K562 (cell line): ENCODE measurements at regions not wholly inside any gene's neighbourhood (a gene's known extent, or its start where the extent isn't known, plus 50 kb on each side); places are given as distances from the start of the nearest gene placed in this dataset.

Experiments used
- ATAC-seq: fragments of 200-7000 bp; cut with Tn5 transposase; 3 replicates; pipeline ENCODE4 v1.9.1; 2020; ENCODE audit warnings: moderate library complexity
- BruUV-seq: library from RNA; stranded (reverse); fragments of 400-500 nt; replicated peaks from 2 replicates; lab custom pipeline; 2021; lab: Mats Ljungman, UMichigan
- CTCF ChIA-PET: fragments of 300-600 bp; formaldehyde crosslinking; extraction: SDS; loops from one replicate; lab custom pipeline; 2021; ENCODE audit warnings: low intra/inter-chr PET ratio; lab: Yijun Ruan, JAX
- POLR2A ChIA-PET: fragments of 300-600, 350-650 bp; sonication (Branson Sonifier 250); formaldehyde crosslinking; extraction: SDS; loops from one replicate; lab custom pipeline; 2021; ENCODE audit warnings: antibody characterized with exemption, inconsistent platforms; lab: Yijun Ruan, JAX
- DNase-seq, 4 experiments: peaks; one replicate each; pipeline versions ENCODE4 v3.0.0 to v3.0.0-alpha.2; 2011 to 2018; ENCODE audit warnings: low spot score in 3 of 4, mixed read lengths in 3 of 4; ENCODE audit errors: extremely low read depth in 1 of 4
- FAIRE-seq: peaks from 2 replicates; lab custom pipeline; 2011; peaks lifted over from hg19 to GRCh38; lab: Jason Lieb, UNC
- H2AFZ ChIP-seq: 2 replicates; pipeline ENCODE4 v1.6.0; 2011; ENCODE audit warnings: low read depth, low read length, control low read depth, inconsistent platforms
- H3K27ac ChIP-seq: fragments of 200-600 bp; 3 replicates; pipeline ENCODE4 v1.8.0; 2011; ENCODE audit warnings: low read depth, mild to moderate bottlenecking, control low read depth, inconsistent platforms, low read length, moderate library complexity, mixed read lengths; ENCODE audit errors: extremely low read depth
- H3K27me3 ChIP-seq, 2 experiments: fragments of 300-600 bp in 1 of 2; 2 replicates in 1 of 2; 3 replicates in 1 of 2; pipeline versions ENCODE4 v1.6.0 to v1.8.0; 2011; ENCODE audit warnings: inconsistent platforms in 2 of 2, low read length in 2 of 2, mild to moderate bottlenecking in 1 of 2, mixed read lengths in 1 of 2, moderate library complexity in 1 of 2; ENCODE audit not compliant: control insufficient read depth in 2 of 2, insufficient read depth in 2 of 2
- H3K36me3 ChIP-seq: fragments of 300-600 bp; 3 replicates; pipeline ENCODE4 v1.8.0; 2011; ENCODE audit warnings: mild to moderate bottlenecking, low read length, inconsistent platforms; ENCODE audit not compliant: control insufficient read depth, insufficient read depth
- H3K4me1 ChIP-seq, 2 experiments: fragments of 200-600 bp in 1 of 2; replicated peaks in 1 of 2; 2 replicates in 1 of 2; 3 replicates in 1 of 2; pipeline versions ENCODE4 v1.5.1 to v1.8.0; 2011; ENCODE audit warnings: inconsistent platforms in 2 of 2, low read length in 2 of 2, mild to moderate bottlenecking in 1 of 2, mixed read lengths in 1 of 2, moderate library complexity in 1 of 2; ENCODE audit not compliant: control insufficient read depth in 2 of 2, insufficient read depth in 2 of 2
- H3K4me2 ChIP-seq: 2 replicates; pipeline ENCODE4 v1.6.1; 2011; ENCODE audit warnings: low read length, control low read depth, inconsistent platforms, mixed read lengths; ENCODE audit not compliant: insufficient read depth
- H3K4me3 ChIP-seq: fragments of 200-600 bp; sonication (generic), shearing (Covaris generic); 2 replicates; pipeline ENCODE4 v1.5.1; 2016; ENCODE audit warnings: control low read depth, inconsistent platforms
- H3K79me2 ChIP-seq: fragments of 200-600 bp; 3 replicates; pipeline ENCODE4 v1.8.0; 2011; ENCODE audit warnings: low read length, inconsistent platforms; ENCODE audit not compliant: control insufficient read depth, insufficient read depth
- H3K9ac ChIP-seq, 2 experiments: 2 replicates each; pipeline versions ENCODE4 v1.6.0 to v1.6.1; 2011; ENCODE audit warnings: low read depth in 2 of 2, low read length in 2 of 2, control low read depth in 1 of 2, inconsistent platforms in 1 of 2, mild to moderate bottlenecking in 1 of 2, mixed read lengths in 1 of 2; ENCODE audit not compliant: insufficient read depth in 1 of 2
- H3K9me1 ChIP-seq: one replicate; pipeline ENCODE4 v1.6.0; 2011; ENCODE audit warnings: inconsistent platforms, mild to moderate bottlenecking, low read length, moderate library complexity; ENCODE audit not compliant: control insufficient read depth, insufficient read depth
- H3K9me3 ChIP-seq: replicated peaks from 2 replicates; pipeline ENCODE4 v1.5.1; 2011; ENCODE audit warnings: low read depth, low read length, inconsistent platforms; ENCODE audit not compliant: control insufficient read depth, insufficient read depth
- H4K20me1 ChIP-seq: replicated peaks from 2 replicates; pipeline ENCODE4 v1.6.1; 2011; ENCODE audit warnings: low read length, inconsistent platforms, mixed read lengths; ENCODE audit not compliant: control insufficient read depth, insufficient read depth
- BHLHE40 ChIP-seq: IDR thresholded peaks from 2 replicates; pipeline ENCODE4 v1.6.1; 2011; ENCODE audit warnings: low read length, improper control_type of control experiment
- CBFA2T3 ChIP-seq: fragments of 450-650 bp; IDR thresholded peaks from 2 replicates; pipeline ENCODE4 v1.6.1; 2017
- CTBP1 ChIP-seq: fragments of 450-650 bp; IDR thresholded peaks from 2 replicates; pipeline ENCODE4 v1.6.1; 2016; ENCODE audit warnings: borderline replicate concordance
- ELF1 ChIP-seq: fragments of 200-800 bp; sonication (Bioruptor generic); IDR thresholded peaks from 2 replicates; pipeline ENCODE4 v1.6.1; 2016; ENCODE audit warnings: missing genetic modification characterization, missing compliant biosample characterization
- FOSL1 ChIP-seq: fragments of 200-800 bp; sonication (Bioruptor generic); conservative IDR thresholded peaks from 2 replicates; pipeline ENCODE4 v1.6.1; 2016; ENCODE audit warnings: missing genetic modification characterization, missing compliant biosample characterization
- ILF3 ChIP-seq: fragments of 450-650 bp; IDR thresholded peaks from 2 replicates; pipeline ENCODE4 v1.6.1; 2018; ENCODE audit warnings: antibody characterized with exemption, mild to moderate bottlenecking, moderate library complexity, borderline replicate concordance
- L3MBTL2 ChIP-seq: fragments of 450-650 bp; IDR thresholded peaks from 2 replicates; pipeline ENCODE4 v1.6.1; 2016; ENCODE audit warnings: mild to moderate bottlenecking, moderate library complexity
- RCOR1 ChIP-seq, 2 experiments: IDR thresholded peaks; 2 replicates each; pipeline ENCODE4 v1.6.1; 2012; ENCODE audit warnings: low read depth in 2 of 2, low read length in 2 of 2, borderline replicate concordance in 1 of 2, improper control_type of control experiment in 1 of 2
- SMARCB1 ChIP-seq: IDR thresholded peaks from 2 replicates; pipeline ENCODE4 v1.6.1; 2011; ENCODE audit warnings: improper control_type of control experiment, low read depth; ENCODE audit not compliant: insufficient read length
- SRF ChIP-seq, 2 experiments: fragments of 250-450, 450-650 bp in 1 of 2; sonication (Bioruptor Pico) in 1 of 2; sonication (generic) in 1 of 2; formaldehyde crosslinking; IDR thresholded peaks; 2 replicates each; pipeline versions ENCODE4 v1.5.0 to v1.5.1; 2020 to 2022; ENCODE audit warnings: mild to moderate bottlenecking in 1 of 2, missing genetic modification reagents in 1 of 2
- TAL1 ChIP-seq: fragments of 450-650 bp; IDR thresholded peaks from 2 replicates; pipeline ENCODE4 v1.6.1; 2016; ENCODE audit warnings: mild to moderate bottlenecking
- TCF3 ChIP-seq: sonication (generic); formaldehyde crosslinking; IDR thresholded peaks from 2 replicates; pipeline ENCODE4 v1.4.0; 2020; ENCODE audit warnings: mild to moderate bottlenecking, missing genetic modification reagents
- TEAD4 ChIP-seq, 2 experiments: sonication (generic) in 1 of 2; formaldehyde crosslinking in 1 of 2; IDR thresholded peaks; 2 replicates each; pipeline versions ENCODE4 v1.6.1 to v1.8.0; 2012 to 2022; ENCODE audit warnings: borderline replicate concordance in 1 of 2, inconsistent platforms in 1 of 2, low read length in 1 of 2, mild to moderate bottlenecking in 1 of 2, missing genetic modification reagents in 1 of 2
- TGIF2 ChIP-seq: sonication (generic); formaldehyde crosslinking; IDR thresholded peaks from 2 replicates; pipeline ENCODE4 v1.8.1; 2022; ENCODE audit warnings: mild to moderate bottlenecking, missing genetic modification reagents, moderate library complexity
- ZBED1 ChIP-seq: IDR thresholded peaks from 2 replicates; pipeline ENCODE4 v1.6.1; 2014
- ZFP30 ChIP-seq: fragments of 250-450 bp; sonication (Bioruptor Pico); IDR thresholded peaks from 2 replicates; pipeline ENCODE4 v1.8.0; 2022; ENCODE audit warnings: moderate library complexity, mild to moderate bottlenecking, inconsistent platforms, borderline replicate concordance
- WGBS: fragments of 100-300 bp; shearing (Covaris generic); methylation state at CpG from one replicate; pipeline ENCODE4 v1.1.6; 2016; ENCODE audit warnings: low coverage, mixed read lengths; ENCODE audit not compliant: insufficient coverage; ENCODE audit errors: missing lambda C conversion rate; 5-methylcytosine and 5-hydroxymethylcytosine counted together
- in situ Hi-C: fragments of 300-500 bp; cut with MboI; formaldehyde crosslinking; loops from 4 replicates; pipeline ENCODE4 v1.15.0; 2018; ENCODE audit warnings: inconsistent platforms, mixed read lengths
- intact Hi-C: fragments of 100-400 bp; cut with micrococcal nuclease; formaldehyde crosslinking; loops from 2 replicates; pipeline ENCODE4 v1.14.2; 2022
- TF ChIP-seq, protein P1 (sequence below): fragments of 450-650 bp; formaldehyde crosslinking; IDR thresholded peaks from 2 replicates; pipeline ENCODE4 v1.4.0; 2020; ENCODE audit warnings: mild to moderate bottlenecking, moderate library complexity
- TF ChIP-seq, protein P2 (sequence below): fragments of 450-650 bp; IDR thresholded peaks from 2 replicates; pipeline ENCODE4 v1.6.1; 2016; ENCODE audit warnings: low read depth, mild to moderate bottlenecking, moderate library complexity
- TF ChIP-seq, protein P3 (sequence below), 2 experiments: IDR thresholded peaks in 1 of 2; conservative IDR thresholded peaks in 1 of 2; 2 replicates each; pipeline ENCODE4 v1.6.1; 2016; ENCODE audit warnings: low read depth in 2 of 2, mild to moderate bottlenecking in 1 of 2, missing compliant biosample characterization in 1 of 2, missing genetic modification characterization in 1 of 2, moderate library complexity in 1 of 2

DNA sequence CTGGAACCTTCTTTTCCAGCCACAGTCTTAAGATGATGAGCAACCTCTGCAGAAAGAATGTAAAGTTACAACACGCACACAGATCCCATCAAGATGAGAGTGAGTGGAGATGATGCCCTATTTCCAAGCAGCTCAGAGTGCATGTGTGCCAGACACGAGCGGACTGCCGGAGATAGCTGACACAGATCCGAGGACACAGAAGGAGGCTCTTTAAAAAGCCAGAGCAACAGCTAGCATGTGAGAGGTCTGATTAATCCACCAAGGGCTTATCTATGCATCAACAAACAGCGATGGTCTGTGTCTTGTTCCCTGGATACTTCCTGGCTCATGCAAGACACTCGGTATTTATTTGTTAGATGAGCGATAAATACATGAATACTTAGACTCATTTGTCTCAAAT is 128.6 kb upstream of the DLG1 start:
- intact Hi-C loops = no loop called here
- CTCF ChIA-PET = no interaction called here
- no peak overlapping the region for H3K27ac ChIP-seq
- no peak overlapping the region for H2AFZ ChIP-seq
- H3K4me1 ChIP-seq = peaks cover 4 to 15% of the 10 kb centered on the region in 2 experiments; a peak in 4 of 5 replicates
- no TSS peak for BruUV-seq
- in situ Hi-C loops = no loop called here
- 18% methylated on average over 8 of the region's 8 CpGs for WGBS
- no peak for FAIRE-seq
- H3K27me3 ChIP-seq = peaks cover 20 to 53% of the 10 kb centered on the region in 2 experiments
- no peak for DNase-seq
- H3K4me3 ChIP-seq = no peak overlapping the region
- ATAC-seq = no peak; the same call in 2 of the 3 replicates
- H3K4me2 ChIP-seq = no peak overlapping the region
- H3K79me2 ChIP-seq = no peaks in the 10 kb centered on the region
- no peaks in the 10 kb centered on the region for H4K20me1 ChIP-seq
- POLR2A ChIA-PET = interaction anchor here (1.0 kb wide), 1 partner anchor 9 kb away, joined by 3 read pairs; no protein-coding TSS in a partner anchor
- no peaks in the 10 kb centered on the region for H3K9me3 ChIP-seq
- H3K36me3 ChIP-seq = no peaks in the 10 kb centered on the region
- no peaks in the 10 kb centered on the region for H3K9me1 ChIP-seq
- no peak overlapping the region for H3K9ac ChIP-seq
- TF ChIP-seq ILF3 (no peak), L3MBTL2 (peak; percentile 29; the same call in 1 of the 2 replicates), TAL1 (peak; percentile 46), CBFA2T3 (peak; percentile 41), RCOR1 (IDR thresholded peaks at IDR 0.05; ENCODE audit: borderline replicate concordance in 1 of 2, low read depth in 2 of 2, low read length in 2 of 2) (0 out of 4 replicates have a peak, but pooled peaks of 1 of the 2 experiments have one; percentile 19), TEAD4 (IDR thresholded peaks at IDR 0.05; ENCODE audit: low read length) (peak; percentile 56; the same call in 1 of the 2 replicates), TEAD4 (CRISPR knock-in tag; IDR thresholded peaks at IDR 0.05; ENCODE audit: borderline replicate concordance) (no peak), TGIF2 (no peak), ZFP30 (no peak), ELF1 (tag) (no peak), TCF3 (CRISPR knock-in tag) (peak; percentile 19; the same call in 1 of the 2 replicates), CTBP1 (peak; percentile 34; the same call in 1 of the 2 replicates), SRF (CRISPR knock-in tag; IDR thresholded peaks at IDR 0.05) (no peak), SMARCB1 (no peak), BHLHE40 (0 out of 2 replicates have a peak, but pooled peaks have one; percentile 50), ZBED1 (no peak), FOSL1 (tag) (peak; percentile 39)
- TF ChIP-seq, protein P1, sequence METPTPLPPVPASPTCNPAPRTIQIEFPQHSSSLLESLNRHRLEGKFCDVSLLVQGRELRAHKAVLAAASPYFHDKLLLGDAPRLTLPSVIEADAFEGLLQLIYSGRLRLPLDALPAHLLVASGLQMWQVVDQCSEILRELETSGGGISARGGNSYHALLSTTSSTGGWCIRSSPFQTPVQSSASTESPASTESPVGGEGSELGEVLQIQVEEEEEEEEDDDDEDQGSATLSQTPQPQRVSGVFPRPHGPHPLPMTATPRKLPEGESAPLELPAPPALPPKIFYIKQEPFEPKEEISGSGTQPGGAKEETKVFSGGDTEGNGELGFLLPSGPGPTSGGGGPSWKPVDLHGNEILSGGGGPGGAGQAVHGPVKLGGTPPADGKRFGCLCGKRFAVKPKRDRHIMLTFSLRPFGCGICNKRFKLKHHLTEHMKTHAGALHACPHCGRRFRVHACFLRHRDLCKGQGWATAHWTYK (CRISPR knock-in tag) = 0 out of 2 replicates have a peak, but pooled peaks have one; percentile 30
- TF ChIP-seq, protein P2, sequence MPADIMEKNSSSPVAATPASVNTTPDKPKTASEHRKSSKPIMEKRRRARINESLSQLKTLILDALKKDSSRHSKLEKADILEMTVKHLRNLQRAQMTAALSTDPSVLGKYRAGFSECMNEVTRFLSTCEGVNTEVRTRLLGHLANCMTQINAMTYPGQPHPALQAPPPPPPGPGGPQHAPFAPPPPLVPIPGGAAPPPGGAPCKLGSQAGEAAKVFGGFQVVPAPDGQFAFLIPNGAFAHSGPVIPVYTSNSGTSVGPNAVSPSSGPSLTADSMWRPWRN = peak; percentile 46; the same call in 1 of the 2 replicates
- TF ChIP-seq, protein P3, sequence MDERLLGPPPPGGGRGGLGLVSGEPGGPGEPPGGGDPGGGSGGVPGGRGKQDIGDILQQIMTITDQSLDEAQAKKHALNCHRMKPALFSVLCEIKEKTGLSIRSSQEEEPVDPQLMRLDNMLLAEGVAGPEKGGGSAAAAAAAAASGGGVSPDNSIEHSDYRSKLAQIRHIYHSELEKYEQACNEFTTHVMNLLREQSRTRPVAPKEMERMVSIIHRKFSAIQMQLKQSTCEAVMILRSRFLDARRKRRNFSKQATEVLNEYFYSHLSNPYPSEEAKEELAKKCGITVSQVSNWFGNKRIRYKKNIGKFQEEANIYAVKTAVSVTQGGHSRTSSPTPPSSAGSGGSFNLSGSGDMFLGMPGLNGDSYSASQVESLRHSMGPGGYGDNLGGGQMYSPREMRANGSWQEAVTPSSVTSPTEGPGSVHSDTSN (CRISPR knock-in tag; IDR thresholded peaks at IDR 0.05; ENCODE audit: low read depth) = no peak
- TF ChIP-seq, protein P3 (tag; conservative IDR thresholded peaks at IDR 0.05; ENCODE audit: low read depth) = no peak
